Stimulated activated CD4-positive, alpha-beta T cell treated with anti-CD3 and anti-CD28 coated beads, Interleukin-4, amount 100 ng/mL, for 48 hours (primary cell): ENCODE measurements at regions not wholly inside any gene's neighbourhood (a gene's known extent, or its start where the extent isn't known, plus 50 kb on each side); places are given as distances from the start of the nearest gene placed in this dataset.

Experiments used
- DNase-seq, 2 donors: peaks; one replicate each; pipeline ENCODE4 v3.0.0-alpha.2; 2020; ENCODE audit warnings: low read depth in 2 of 2

DNA sequence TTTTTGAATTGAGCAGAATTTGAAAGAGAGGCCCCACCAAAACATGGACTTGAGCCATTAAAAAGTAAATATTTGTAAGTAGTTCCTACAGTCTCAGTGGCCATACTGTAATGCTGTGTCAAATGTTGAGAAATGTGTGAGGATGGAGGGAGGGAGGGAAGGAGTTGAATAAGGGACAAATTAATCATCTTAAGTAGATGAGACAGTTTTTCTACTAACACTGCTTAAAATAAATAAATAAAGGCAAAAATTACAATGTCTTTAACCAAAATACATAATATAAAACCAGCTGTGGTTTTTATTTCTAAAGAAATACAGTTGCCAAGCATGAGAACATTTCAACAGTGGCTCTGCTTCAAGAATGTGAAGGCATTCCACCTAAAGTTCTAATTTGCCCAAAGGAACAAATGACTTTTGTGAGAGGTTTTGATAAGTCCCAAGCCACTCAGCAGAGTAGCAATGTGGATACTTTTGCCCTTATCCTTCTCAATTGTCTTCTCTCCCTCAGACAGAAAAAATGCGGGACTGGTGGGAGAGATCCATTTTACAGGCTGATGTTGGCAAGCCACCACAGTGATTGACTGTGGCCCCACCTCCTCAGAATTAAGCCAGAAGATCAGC lies 427.0 kb upstream of the RARB start:
- no peak for DNase-seq

DNA sequence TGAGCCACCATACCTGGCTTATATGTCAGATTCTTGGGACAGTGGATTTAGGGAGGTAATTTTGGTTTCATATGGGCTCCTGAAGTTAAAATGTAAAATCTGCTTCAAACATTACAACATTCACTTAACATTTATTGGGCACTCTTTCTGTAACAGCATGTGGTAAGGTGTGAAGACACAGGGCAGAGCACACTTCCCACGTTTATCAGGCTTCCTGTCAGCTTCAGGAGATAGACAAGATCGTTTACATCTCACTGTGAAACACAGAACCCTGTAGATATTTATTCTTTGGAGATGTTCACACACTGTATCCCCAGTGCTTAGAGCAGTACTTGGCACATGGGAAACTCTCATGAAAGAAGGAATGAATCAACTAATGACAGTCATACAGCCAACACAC lies 426.0 kb upstream of the RARB start:
- DNase-seq: no peak

DNA sequence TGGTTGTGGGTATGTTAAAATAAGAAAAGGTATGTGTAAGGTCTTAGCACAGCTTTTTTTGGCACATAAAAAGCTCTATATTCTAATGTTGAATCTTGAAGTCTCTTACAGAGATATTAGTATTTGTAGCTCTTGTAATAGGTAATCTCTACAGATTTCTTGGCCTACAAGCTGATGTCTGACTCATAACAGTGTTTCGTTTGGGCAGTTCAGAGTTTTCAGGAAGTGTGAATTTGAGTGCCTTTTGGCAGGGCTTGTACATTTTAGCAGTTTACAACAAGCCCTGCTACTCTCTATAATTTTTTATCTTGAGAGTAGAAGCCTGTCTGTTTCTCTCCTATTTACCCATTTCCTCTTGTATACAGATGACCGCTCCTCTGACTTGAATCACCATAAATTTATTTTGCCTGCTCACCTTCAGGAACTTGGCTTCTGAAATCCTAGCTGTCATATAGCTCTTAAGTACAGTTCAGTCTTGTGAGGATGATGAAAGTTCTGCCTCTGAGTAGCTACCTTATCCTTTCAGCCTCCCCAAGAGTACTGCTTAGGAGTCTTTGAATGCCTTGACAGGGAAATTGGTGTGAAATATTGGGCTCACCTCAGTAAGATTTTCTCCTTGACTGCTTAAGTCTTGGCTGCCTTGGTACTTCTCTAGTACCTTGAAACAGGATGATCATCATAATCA lies 419.9 kb upstream of the RARB start:
- no peak for DNase-seq

DNA sequence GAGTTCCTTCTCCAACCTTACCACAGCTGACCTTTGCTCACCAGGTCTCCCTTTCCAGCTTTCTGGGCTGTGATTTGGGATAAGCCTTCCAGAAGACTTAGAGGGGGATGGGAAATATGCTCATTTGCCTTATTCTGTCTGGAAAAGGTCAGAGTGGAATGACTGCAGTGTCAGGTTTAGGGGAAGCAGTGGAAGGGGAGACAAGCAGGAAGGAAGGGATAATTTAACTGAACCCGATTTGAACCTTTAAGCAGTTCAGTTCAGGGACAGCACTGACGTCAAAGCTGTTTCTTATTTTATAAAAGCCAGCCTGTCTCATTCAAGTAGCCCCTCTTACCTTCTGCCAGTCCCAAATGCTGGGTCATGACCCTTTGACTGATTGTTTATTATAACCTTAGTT lies 418.4 kb upstream of the RARB start:
- DNase-seq: no peak

DNA sequence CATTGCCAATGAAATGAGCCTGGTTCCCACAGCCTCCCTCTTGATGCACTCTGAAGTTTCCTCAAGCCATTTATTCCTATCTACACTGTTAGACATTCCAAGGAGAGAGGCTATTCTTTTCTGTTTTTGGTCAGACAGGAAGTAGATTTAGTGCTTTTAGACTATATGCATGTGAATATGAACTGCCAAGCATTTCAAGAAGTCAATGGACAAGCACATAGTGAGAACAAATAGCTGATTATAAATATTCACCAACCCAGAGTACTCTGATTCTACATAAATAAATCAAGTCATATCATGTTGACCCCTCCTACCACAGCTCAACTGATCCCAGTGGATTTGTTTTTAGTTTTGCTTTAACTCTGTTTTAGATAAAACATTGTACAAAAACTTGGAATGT lies 412.5 kb upstream of the RARB start:
- DNase-seq: no peak

DNA sequence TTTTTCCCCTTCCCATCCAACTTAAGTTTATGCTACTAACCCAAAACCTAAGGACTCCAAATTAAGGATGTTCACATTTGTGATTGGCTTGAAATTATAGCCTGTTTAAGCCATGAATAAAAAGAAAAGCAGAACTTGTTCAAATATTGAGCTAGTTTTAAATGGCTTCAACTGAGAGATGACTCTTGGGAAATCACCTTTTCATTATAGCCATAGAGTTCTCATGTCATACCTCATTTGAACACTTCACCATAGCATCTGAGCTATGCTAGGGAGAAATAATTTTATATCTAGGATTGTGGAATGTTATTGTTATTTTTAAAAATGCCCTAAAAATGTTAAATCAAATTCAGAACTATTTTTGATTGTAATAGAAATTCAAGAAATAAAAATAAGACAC lies 409.2 kb upstream of the RARB start:
- DNase-seq: no peak

DNA sequence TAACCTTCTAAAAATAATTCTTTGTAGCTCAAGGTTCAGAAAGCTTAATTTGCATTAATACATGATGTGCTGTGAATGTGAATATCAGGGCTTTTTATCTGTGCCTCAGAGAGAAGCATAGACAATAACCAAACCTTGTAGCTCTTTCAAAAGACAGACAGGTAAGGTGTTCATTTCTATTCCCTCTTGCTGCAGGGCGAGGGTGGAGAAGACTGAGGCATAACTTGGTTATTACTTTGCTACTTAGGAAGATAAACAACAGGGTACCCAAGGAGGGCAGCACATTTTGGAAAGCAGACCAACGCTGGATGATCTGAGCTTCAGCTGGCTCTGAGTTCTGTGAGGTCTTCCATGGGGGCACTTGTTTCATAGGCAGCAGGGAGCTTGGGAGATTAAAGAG lies 408.6 kb upstream of the RARB start:
- DNase-seq: no peak

DNA sequence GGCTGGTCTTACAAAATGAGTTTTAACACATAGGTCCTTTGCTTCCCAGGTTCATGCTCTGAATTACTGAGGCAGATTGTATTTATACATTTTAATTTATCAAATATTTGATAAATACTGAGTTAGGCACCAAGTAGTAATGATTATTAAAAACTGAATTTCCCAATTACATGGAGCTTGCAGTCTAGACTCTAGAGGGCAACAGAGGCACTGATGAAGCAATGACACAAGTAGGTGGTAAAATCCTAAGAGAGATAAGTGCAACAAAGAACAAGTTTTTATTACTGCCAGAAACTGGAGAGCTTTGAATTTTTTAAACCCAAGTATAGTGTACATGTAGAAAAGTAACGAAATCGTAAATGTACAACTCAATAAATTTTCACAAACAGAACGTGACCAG lies 406.2 kb upstream of the RARB start:
- no peak for DNase-seq

DNA sequence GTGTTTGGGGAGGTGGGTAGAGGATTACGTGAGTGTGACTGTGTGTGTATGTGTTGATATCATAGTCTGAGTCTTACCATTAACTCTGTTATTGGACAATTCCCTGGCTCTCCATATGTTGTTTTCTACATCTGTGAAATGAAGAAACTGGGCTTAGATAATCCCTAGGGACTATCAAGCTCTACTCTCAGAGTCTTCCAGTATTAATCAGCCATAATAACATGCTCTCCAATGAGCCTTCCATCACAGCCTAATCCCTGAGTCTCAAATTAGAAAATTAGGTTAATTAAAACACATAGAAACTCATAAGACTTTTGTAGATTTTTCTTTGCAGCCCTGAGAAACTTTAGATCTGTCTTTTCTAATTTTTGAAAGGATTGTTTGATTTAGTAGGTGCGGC lies 404.2 kb upstream of the RARB start:
- no peak for DNase-seq

DNA sequence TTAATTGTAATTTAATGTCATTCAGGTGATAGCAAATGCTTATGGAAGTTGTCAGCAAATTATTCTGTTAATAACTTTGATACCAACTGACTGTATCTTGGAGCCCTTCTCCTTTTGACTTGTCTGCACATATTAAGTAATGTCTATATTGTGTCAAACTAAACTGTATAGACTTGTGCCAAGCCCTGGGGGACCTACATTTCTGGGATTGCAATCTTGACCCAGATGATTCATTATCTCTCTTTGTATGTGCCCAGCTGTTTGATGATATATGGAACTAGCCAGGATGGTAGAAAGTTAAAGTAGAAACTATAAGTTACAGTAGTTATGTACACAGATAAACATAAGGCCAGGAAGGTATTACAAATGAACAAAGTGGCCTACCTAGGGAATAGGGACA lies 402.8 kb upstream of the RARB start:
- DNase-seq: no peak

DNA sequence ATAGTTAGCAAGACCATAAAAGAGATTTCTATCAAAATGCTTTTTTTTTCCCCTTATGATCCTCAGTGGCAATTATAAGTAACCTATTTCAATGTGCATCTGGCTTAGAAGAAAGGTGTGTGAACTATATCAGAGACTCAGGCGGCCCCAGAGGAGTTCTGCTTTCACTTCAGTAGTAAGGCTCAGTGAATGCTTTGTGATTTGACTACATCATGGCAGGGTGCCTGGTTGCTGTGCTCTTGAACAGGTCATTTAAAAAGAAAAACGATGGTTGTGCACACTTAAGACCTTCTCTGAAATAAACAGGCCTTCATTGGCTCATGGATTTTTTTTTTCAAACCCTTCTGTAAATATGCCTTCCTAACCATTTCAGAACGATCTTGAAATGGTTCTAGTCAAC lies 400.4 kb upstream of the RARB start:
- no peak for DNase-seq

DNA sequence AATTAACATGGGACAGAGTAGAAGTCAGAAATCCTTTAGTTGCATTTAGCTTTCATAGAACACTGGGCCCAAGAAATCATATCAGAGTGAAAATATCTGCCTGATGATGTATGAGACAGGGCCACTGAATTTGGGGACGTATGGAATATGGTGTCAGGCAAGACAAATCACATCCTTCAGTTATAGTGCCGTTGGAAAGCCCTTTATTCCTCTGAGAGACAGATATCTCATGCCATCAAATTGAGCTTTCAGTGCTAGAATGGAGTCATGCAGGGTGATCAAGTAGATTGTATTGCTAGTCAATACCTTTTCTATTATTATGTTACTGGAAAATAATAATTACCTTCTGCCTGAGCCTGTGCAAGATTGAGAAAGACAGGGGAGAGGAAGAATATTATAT lies 398.2 kb upstream of the RARB start:
- DNase-seq: no peak

DNA sequence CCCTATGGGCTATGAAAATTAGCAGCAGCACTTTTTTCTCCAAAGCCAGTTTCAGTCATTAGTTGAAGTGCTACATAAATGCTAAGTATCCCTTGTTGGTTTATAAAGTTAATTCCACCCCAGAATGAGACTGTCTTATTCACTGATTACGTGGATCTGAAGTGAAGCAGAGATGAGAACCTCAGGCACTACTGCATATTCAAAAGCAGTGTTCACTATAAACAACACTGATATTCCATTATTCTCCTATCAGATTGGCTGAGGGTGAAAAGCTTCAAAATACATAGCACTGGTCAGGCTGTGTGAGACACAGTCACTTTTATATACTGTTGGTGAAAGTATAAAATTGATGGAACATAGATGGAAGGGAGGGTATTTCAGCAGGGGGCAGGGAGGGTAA lies 395.7 kb upstream of the RARB start:
- no peak for DNase-seq

DNA sequence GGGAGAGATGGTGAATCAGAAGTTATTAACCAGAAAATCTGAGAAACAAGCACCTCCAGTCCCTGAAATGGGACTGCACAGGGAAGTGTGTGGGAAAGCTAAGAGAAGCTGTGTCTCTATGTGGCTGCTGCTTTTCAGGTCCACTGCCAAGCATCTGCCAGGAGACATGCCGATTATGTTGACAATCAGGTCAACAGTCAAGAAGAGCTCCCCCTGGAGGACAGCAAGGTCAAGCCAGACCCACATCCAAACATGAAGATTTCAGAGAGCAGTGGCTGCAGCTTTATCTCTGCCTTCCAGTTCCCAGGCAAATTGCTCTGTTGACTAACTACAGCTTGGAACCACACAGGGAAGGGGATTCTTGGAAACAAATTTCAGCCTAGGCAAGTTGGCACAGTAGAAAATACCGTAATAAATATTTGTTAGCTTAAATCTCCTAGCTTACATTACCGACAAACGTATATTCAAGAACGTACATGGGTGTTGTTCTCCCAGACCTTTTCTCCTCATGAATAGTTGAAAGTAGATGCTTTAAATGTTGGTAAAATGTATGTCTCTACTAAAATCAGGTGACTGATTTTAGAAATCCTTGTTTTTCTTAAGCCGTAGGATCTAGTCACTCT lies 394.5 kb upstream of the RARB start:
- DNase-seq: no peak

DNA sequence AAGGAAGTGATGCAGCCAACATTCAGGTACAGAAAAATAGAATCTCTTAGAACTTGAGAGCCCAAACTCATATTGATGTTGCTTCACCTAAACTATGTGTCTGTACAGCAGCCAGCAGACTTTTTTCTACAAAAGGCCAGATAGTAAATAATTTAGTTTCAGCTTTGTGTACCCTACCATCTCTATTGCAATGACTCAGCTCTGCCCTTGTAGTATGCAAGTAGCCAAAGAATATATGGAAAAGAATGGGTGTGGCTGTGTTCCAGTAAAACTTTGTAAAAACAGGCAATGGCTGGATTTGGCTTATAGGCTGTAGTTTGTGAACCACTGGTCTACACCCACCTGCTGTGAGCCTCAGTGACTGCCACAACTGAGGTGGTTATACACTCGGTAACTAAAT lies 392.5 kb upstream of the RARB start:
- DNase-seq: no peak

DNA sequence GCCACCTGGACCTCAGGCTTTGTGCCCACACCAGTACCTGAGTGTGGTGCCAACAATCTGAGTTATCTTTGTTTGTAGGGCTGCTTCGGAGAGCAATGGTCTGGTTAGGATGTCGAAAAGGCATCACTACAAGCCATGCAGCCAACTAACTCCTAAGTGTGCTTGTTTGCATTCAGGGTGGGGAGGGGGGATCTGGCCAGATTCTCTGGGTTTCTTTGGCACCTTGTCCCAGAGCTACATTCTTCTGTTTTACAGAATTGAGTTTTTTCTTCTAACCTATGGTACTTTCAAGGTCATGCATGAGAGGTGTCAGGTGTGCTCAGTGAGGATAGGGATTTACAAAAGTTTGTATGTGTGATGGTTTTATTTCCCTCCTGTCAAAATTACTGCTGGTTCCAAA lies 391.4 kb upstream of the RARB start:
- no peak for DNase-seq

DNA sequence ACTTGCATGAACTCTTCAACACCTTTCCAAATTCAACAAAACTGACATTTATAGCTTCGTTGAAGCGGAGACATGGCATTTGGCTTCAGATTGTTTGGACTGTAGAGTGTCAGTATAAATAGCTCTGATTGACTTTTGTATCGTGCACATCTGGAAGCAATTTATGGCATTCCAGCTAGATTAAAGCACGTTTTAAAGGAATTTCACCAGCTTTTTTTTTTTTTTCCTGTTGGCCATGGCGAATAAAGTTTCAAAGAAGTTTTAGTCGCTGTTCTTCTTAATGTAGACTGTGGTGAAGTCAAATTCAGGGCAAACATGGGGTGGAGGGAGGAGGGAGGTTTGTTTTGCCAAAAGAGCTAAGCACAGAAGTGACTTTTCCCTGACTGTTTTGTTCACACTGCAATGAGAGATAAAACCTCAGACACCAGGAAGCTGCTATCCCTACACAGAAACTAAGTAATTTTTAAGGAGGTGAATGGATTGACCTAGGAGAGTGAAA lies 391.0 kb upstream of the RARB start:
- no peak for DNase-seq

DNA sequence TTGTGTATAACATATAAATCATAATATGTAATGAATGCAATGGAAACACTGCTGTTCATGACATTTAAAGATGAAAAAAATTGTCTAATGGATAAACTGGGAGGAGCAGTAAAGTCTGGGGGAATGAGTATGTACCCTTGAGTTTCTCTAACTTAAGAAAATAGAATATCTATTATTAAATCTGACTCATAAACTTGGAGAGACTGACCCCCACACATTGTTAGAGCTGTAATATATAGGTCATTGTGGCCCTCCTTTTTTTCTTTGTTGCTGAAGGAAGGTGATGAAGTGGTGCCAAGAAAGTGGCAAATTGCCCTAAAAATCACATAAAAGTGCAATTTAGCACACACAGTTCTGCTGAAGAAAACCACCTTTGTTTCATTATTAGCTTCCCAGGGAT lies 389.8 kb upstream of the RARB start:
- DNase-seq: no peak

DNA sequence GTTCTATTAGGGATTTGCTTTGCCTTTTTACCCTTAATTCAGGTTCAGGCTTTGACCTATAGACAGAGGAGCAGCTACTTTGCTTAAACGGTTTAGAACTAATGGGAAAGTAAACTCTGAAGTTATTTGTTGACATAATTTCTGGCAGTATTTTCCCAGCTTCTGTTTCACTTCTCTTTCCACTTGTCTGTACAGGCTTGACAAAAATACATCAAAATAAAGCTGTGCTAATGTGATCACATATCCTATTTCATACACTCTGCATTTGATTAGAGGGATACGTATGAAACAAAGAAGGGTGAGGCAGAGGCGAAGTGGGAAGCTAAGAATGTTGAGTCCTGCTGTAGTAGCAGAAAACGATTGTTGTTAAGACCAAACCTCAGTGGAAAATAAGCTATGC lies 389.1 kb upstream of the RARB start:
- DNase-seq: no peak

DNA sequence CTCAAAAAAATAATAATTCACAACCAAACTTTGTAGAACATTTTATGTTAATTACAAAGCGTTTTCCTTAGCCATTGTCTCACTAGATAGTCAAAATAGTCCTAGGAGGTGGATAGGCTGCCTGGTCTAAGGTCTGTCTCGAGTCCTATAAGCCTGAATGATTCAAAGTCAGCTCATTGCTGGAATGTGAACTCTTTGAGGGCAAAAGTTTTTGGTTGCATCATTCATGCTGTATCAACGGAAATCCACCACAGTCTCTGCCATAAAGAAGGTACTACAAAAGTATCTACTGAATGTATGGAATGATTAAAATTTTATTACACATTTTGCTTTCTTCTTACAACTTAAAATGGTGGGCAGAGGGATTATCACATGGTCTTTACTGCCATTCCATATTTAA lies 387.3 kb upstream of the RARB start:
- DNase-seq: no peak

DNA sequence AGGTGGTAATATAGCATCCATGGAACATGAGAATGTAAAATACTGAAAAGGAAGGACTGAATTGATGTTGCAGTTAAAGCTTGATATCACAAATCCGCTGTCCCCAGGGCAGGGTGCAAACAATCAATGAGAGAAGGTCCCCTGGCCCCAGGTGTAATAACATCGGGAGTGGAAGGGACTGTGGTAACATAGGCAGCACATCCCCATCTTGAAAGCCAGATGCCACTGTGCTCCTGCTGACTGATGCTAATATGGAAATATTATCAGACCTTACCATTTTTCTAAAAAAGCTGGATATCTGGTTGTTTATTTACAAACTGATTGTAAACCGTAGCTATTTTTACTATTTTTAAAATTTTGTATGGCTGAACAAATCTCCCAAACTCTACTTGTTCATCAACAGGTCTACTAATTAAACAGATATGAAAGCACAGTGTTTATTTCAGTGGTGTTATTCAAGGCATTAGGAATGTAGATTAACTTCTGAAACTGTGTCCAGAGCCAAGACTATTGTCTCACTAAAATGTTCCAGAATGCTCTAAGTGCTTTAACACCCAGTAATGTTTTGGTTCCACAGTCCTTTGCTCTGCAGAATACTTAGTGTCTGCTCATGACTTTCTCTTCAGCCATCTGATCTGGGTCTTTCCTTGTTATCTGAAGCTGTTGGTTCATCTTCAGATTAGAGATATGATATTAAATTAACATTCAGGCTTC lies 386.0 kb upstream of the RARB start:
- no peak for DNase-seq

DNA sequence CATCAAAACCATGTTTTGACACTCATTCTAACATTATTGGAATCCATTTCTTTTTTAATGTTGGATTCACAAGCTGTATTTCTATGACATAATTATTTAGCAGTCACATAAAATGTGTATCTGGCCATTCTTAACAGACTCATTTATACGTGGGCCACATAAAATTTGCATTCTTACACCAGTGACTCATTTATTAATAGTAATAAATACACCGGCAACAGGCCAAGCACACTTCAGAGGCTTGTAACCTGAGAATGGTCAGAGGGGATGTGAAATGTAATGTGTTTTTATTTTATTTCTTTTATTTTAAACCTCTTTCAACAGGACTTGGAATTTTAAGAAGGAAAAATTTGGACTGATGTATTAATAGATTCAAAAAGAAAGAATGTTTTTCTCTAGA lies 384.9 kb upstream of the RARB start:
- no peak for DNase-seq

DNA sequence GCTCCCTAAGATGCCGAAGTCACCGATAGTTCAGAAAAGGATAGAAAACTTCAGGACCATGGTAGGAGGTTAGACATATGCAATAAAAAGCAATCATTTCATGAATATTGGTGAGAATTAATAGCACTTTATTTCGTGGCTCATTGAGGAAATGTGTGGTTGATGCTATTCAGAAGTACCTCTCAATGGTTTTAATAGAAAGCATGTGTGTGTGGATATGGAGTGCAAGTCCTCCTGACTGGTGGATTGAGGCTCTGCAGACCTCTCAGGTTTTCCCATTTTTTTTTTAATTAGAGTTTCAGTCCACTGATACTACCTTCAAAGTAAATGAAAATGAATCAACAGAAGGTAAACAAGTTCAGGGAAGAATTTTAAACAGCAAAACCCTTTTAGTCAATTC lies 384.3 kb upstream of the RARB start:
- DNase-seq: no peak
